Peyer's patch (tissue), 4 donors: ENCODE measurements at regions not wholly inside any gene's neighbourhood (a gene's known extent, or its start where the extent isn't known, plus 50 kb on each side); places are given as distances from the start of the nearest gene placed in this dataset.
"Not testable (repeated sequence)": the region's sequence is repeated elsewhere in the genome, so short reads cannot be mapped to it uniquely, and the experiment has no call there.

ENCODE experiments used
- DNase-seq, 3 donors: peaks; one replicate each; pipeline ENCODE4 v3.0.0-alpha.2; 2017 to 2019
- H3K27ac ChIP-seq, 4 donors: fragments of 200-600 bp; sonication (generic); one replicate each; pipeline ENCODE4 v1.5.1; 2016 to 2019
- H3K27me3 ChIP-seq, 2 donors: fragments of 200-600 bp; sonication (generic); one replicate each; pipeline ENCODE4 v1.5.1; 2019
- H3K36me3 ChIP-seq, 3 donors: fragments of 200-600 bp; sonication (generic); one replicate each; pipeline ENCODE4 v1.5.1; 2016 to 2019
- H3K4me1 ChIP-seq, 4 donors: fragments of 200-600 bp; sonication (generic); one replicate each; pipeline ENCODE4 v1.5.1; 2016 to 2019
- H3K4me3 ChIP-seq, 4 donors: fragments of 200-600 bp; sonication (generic); 1 replicate in 3 of 4; 2 replicates in 1 of 4; pipeline ENCODE4 v1.5.1; 2016 to 2019; ENCODE audit warnings: mild to moderate bottlenecking in 1 of 4
- H3K9me3 ChIP-seq, 4 donors: fragments of 200-600 bp; sonication (generic); one replicate each; pipeline ENCODE4 v1.5.1; 2016 to 2019; ENCODE audit warnings: mild to moderate bottlenecking in 1 of 4
- CTCF ChIP-seq, 6 experiments: fragments of 450-650 bp in 4 of 6; fragments of 200-600 bp in 2 of 6; sonication (generic) in 1 of 6; IDR thresholded peaks; one replicate each; pipeline ENCODE4 v1.5.1; 2017 to 2019; ENCODE audit warnings: antibody characterized with exemption in 6 of 6, mild to moderate bottlenecking in 3 of 6, moderate library complexity in 1 of 6
- POLR2A ChIP-seq, 2 donors: fragments of 450-650 bp; IDR thresholded peaks; one replicate each; pipeline ENCODE4 v1.5.1; 2017; ENCODE audit warnings: antibody characterized with exemption in 2 of 2, mild to moderate bottlenecking in 2 of 2, moderate library complexity in 2 of 2

- no peaks in the 10 kb centered on the region for H3K36me3 ChIP-seq
- DNase-seq: no peak
- no peak for TF ChIP-seq POLR2A (IDR thresholded peaks at IDR 0.05)
- no peak for TF ChIP-seq CTCF (IDR thresholded peaks at IDR 0.05)
- no peak overlapping the region for H3K4me3 ChIP-seq
- H3K27ac ChIP-seq: no peak overlapping the region
- H3K9me3 ChIP-seq: no peaks in the 10 kb centered on the region
- H3K27me3 ChIP-seq: no peaks in the 10 kb centered on the region
- no peaks in the 10 kb centered on the region for H3K4me1 ChIP-seq
Observed at GRCh38 chr1:157326173-157326859, 188.1 kb upstream of the ETV3 start.

- no peak overlapping the region for H3K4me3 ChIP-seq
- TF ChIP-seq POLR2A (IDR thresholded peaks at IDR 0.05) (no peak), CTCF (IDR thresholded peaks at IDR 0.05) (no peak)
- no peak overlapping the region for H3K27ac ChIP-seq
- H3K27me3 ChIP-seq: no peaks in the 10 kb centered on the region
- no peaks in the 10 kb centered on the region for H3K9me3 ChIP-seq
- H3K36me3 ChIP-seq: no peaks in the 10 kb centered on the region
- no peak for DNase-seq
- H3K4me1 ChIP-seq: no peaks in the 10 kb centered on the region
Observed at GRCh38 chr1:157325220-157325619, 187.0 kb upstream of the ETV3 start.

GRCh38 chr1:157321972-157322371, 183.8 kb upstream of the ETV3 start:
- H3K27ac ChIP-seq, DNase-seq: not testable (repeated sequence)

GRCh38 chr1:157319567-157319966, 181.4 kb upstream of the ETV3 start:
- no peak overlapping the region for H3K27ac ChIP-seq

More at GRCh38 chr1:157321972-157322371, 183.8 kb upstream of the ETV3 start:
- not testable (repeated sequence) for H3K4me3 ChIP-seq, H3K9me3 ChIP-seq, H3K27me3 ChIP-seq, H3K36me3 ChIP-seq, H3K4me1 ChIP-seq

GRCh38 chr1:157317229-157317628, 179.0 kb upstream of the ETV3 start:
- not testable (repeated sequence) for H3K27me3 ChIP-seq, H3K36me3 ChIP-seq, DNase-seq, H3K27ac ChIP-seq, H3K9me3 ChIP-seq, H3K4me3 ChIP-seq, H3K4me1 ChIP-seq

More at GRCh38 chr1:157319567-157319966, 181.4 kb upstream of the ETV3 start:
- TF ChIP-seq CTCF (IDR thresholded peaks at IDR 0.05) (no peak), POLR2A (IDR thresholded peaks at IDR 0.05) (no peak)
- no peak overlapping the region for H3K4me3 ChIP-seq
- no peaks in the 10 kb centered on the region for H3K9me3 ChIP-seq
- H3K4me1 ChIP-seq: no peaks in the 10 kb centered on the region
- no peaks in the 10 kb centered on the region for H3K27me3 ChIP-seq
- no peak for DNase-seq
- no peaks in the 10 kb centered on the region for H3K36me3 ChIP-seq

GRCh38 chr1:157315544-157315943, 177.3 kb upstream of the ETV3 start:
- H3K4me1 ChIP-seq: no peaks in the 10 kb centered on the region
- H3K27ac ChIP-seq: no peak overlapping the region
- TF ChIP-seq POLR2A (IDR thresholded peaks at IDR 0.05) (no peak), CTCF (IDR thresholded peaks at IDR 0.05) (no peak)
- no peak overlapping the region for H3K4me3 ChIP-seq
- H3K36me3 ChIP-seq: no peaks in the 10 kb centered on the region
- no peaks in the 10 kb centered on the region for H3K9me3 ChIP-seq
- no peak for DNase-seq
- no peaks in the 10 kb centered on the region for H3K27me3 ChIP-seq

- no peaks in the 10 kb centered on the region for H3K36me3 ChIP-seq
- H3K9me3 ChIP-seq: no peaks in the 10 kb centered on the region
- DNase-seq: no peak
- no peak overlapping the region for H3K4me3 ChIP-seq
- no peak for TF ChIP-seq CTCF (IDR thresholded peaks at IDR 0.05)
- no peak for TF ChIP-seq POLR2A (IDR thresholded peaks at IDR 0.05)
- no peaks in the 10 kb centered on the region for H3K27me3 ChIP-seq
- no peaks in the 10 kb centered on the region for H3K4me1 ChIP-seq
- H3K27ac ChIP-seq: no peak overlapping the region
Observed at GRCh38 chr1:157314408-157314807, 176.2 kb upstream of the ETV3 start.
